ENCODE measurements at regions not wholly inside any gene's neighbourhood (a gene's known extent, or its start where the extent isn't known, plus 50 kb on each side); places are given as distances from the start of the nearest gene placed in this dataset.
"Not testable (repeated sequence)": the region's sequence is repeated elsewhere in the genome, so short reads cannot be mapped to it uniquely, and the experiment has no call there.

DNA sequence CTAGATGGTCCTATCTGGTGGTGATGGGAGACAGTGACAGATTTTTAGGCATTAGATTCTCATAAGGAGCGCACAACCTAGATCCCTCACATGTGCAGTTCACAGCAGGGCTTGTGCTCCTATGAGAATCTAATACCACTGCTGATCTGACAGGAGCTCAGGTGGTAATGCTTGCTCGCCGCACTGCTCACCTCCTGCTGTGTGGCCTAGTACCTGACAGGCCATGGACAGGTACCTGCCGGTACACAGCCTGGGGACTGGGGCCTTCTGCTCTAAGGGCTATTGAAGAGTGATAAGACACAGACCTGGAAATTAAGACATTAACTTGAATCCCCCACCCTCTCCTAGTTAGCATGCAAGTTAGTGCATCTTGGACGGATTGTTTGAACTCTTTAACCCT, 64.4 kb downstream of the KLRB1 start:
- DNase-seq, result not testable (repeated sequence)

- not testable (repeated sequence) for DNase-seq
Observed at GRCh38 chr12:9542827-9543226, 64.9 kb downstream of the KLRB1 start.

GRCh38 chr12:9515925-9516324, 91.8 kb downstream of the KLRB1 start:
- not testable (repeated sequence) for DNase-seq

DNA sequence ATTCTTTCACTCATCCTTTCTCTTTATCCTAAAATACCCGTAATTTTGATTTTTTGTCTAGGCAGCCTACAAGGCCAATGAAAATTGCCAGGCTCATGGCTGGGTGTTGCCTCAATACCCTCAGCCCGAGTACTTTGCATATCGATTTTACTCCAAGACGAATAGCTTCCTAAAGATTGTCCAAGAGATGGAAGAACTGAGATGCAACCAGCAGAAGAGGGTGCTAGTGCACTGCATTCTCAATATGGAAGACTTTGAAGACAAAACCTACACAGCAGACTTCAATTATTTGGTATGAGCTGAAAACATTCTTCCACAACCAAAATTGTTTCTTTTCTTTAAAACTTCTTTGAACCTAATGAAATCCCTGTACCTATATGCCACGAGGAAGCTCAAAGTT, 95.0 kb downstream of the KLRB1 start:
- not testable (repeated sequence) for DNase-seq

DNA sequence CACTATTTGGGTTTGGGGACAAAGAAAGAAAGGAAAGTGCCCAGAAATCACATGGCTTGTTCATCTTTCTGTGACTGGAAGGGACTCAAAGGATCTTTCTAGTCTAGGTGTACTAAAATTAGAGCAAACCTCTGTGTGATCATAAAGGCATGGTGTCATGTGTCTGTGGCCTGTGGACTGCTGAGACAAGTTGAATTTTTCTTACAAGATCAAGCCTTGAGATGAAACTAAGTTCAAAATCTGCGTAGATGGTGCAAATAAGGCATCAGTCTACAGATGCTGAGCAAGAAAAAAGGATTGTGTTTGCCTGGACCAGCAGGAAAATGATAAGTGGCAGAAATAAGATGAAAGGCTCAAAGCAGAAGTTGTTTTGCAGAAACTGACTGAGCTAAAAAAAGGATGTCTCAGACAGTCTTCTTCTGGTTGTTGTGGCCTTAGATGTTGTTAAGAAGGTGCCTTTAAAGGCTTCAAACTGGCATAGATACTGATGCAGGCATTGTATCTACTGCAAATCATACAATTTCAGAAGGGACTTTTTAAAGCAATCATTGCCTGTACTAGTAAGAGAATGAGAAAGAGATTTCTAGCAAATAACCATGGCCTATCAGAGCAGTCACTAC, 97.2 kb downstream of the KLRB1 start:
- not testable (repeated sequence) for DNase-seq

DNA sequence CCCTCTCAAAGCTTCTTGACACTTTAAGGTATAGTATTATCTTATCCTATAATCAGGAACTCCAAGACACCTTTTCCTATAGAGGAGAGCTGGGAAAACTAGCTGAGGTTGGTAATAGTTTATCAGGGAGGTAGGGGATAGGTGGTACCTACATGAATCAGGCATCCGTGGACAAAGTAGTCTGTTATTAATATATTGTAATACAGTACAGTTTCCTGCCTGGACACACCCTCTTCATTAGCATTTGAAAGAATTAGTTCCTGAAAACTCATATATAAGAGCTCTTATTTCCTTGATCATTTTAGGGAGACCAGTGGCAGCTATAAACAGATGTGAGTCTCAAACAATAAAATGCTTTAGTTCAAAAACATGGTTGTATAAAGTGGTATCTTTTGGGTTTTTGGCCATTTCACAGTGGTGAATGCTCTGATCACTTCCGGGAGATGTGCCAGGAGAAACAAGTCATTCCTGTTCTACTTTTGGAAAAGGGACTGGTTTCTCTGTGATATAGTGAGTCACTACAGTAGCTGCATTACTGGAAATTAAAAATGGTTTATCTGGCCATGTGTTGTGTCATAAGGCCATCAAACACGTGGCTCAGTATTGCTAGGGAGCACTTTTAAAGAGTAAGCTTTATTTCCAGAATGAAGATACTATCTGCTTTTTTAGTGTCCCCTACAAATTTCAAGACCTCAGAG, 98.1 kb downstream of the KLRB1 start:
- no peak for DNase-seq

DNA sequence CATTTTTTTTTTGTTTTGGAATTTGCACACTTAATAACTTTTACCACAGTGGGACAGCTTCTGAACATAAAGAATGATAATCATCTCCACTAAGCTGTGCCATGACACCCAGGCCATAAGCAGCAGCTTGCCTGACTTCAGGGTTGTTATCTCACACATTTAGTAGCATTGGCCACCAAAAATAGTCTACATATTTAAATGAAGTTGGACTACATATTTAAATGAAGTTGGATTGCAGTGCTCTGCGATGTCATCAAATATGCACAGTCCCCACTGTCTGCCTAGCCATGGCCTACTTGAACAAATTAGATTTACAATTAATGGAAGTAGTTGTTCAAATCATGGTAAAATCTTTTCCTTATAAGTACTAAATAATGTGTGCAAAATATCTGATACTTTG, 101.0 kb downstream of the KLRB1 start:
- DNase-seq, result no peak

DNA sequence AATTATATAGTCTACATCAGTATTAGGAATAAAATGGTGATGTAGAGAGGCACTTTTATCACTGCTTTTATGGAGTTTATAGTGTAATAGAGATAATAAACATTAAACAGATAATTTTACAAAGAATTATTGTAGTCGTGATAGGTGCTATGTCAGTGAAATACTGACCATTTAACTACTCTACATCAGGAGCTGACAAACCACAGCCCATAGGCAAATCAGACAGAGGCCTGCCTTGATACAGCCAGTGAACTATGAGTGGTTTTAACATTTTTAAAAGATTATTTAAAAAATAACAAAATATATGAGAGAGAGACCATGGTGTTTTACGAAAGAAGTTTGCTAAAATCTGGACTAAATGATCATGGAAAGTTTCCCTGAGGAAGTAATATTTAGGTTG, 104.3 kb downstream of the KLRB1 start:
- not testable (repeated sequence) for DNase-seq

DNA sequence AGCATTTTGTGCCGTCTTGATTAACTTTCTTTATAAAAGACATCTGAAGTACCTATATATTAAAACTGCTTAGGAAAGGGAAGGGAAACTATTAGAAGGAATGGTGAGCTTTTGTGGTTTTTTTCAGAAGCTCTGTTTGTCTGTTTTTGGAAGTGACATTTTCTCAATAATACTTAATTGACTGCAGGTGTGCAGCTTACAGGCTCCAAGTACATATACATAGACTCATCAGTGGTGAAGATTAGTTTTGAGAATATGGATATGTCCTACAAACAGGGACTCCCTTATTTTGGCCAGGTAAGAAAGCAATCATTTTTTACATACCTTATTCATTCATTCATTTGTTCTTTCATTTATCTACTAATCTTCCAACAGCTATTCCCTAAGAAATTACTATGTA, 104.9 kb downstream of the KLRB1 start:
- DNase-seq, result not testable (repeated sequence)

DNA sequence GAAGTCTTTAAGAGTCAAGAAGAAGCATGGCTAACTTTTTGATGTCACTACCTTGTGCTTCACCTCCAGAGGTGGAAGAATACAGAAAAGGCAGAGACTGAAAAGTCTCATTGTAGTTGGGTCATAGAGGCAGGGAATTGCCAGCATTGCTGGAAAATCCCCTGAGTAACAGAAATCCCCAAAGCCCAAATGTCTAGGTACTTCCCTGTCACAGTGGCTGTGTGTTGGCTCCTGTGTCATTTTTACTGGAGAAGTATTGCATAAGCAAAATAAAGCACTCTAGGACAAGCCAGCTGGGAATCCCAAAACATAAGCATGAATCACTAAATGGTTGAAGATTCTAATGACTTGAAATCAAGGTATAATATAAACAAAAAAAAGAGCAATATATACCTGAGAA, 114.4 kb downstream of the KLRB1 start:
- DNase-seq, result not testable (repeated sequence)

GRCh38 chr12:9481289-9481688, 126.4 kb downstream of the KLRB1 start:
- not testable (repeated sequence) for DNase-seq

- not testable (repeated sequence) for DNase-seq
Observed at GRCh38 chr12:9474197-9474596, 133.5 kb downstream of the KLRB1 start.

DNA sequence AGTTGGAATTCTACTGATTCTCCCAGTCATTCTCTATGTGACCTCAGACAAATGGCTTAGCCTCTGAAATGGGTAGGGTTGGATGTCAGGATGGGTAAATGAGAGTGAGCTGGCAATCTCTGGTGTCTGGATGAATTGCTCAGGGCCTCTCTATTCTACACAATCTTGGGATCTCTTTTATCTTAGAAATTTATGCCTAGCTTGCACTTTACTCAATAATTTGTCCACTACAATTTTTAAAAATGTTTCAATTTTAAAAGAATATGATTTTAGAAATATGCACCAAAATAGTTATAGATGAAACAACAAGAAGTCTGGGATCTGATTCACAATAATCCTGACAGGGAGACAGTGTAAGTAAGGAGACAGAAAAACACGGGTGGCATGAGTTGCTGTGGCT, 134.1 kb downstream of the KLRB1 start:
- not testable (repeated sequence) for DNase-seq

DNA sequence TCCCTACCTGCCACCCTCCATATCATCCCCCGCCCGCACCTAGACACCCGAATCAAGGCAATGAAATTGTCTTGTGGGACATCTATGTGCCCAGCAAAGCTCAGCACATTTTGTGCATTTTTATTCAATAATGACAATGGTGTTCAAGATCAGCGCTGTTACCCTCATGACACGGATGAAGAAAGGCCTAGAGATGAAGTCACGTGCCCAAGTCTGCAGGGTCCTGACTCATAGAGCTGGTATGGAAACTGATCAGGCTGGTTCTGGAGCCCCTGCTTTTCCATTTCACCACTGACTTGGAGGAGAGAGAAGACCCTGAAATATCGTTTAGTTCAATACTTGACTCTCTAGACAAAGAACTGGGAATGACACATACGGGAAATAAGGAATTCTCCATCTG, 136.2 kb downstream of the KLRB1 start:
- not testable (repeated sequence) for DNase-seq

DNA sequence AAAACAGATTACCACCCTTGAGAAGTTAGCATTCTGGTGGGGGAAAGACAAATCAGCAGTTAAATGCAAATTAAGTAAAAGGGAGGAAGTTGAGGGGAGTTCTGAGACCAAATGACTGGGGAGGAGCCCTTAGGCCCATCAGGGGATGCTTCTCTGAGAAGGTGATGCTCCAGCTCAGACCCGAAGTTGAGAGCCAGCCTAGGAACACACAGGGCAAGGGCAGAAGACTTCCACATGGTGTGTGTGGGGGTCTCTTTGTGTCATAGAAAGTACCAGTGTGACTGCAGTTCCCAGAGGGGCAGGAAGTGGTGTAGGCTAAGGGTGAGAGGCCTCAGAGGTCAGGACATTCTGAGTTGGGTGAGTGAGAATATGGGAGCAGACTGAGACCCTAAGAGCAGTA, 137.3 kb downstream of the KLRB1 start:
- DNase-seq, result not testable (repeated sequence)

DNA sequence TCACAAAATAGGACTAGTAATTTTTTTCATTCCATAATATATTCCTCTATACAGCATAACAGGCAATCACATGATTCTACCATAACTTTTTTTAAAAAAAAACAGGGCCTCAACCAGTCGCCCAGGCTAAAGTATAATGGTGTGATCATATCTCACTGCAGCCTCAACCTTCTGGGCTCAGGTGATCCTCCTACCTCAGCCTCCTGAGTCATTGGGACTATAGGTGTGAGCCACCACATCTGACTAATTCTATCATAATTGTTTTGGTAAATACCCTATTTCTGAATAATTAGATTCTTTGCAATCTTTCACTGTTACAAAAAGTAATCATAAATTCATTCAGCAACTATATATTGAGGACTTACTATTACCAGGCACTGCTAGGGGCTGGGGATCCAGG, 137.8 kb downstream of the KLRB1 start:
- not testable (repeated sequence) for DNase-seq

GRCh38 chr12:9469463-9469862, 138.3 kb downstream of the KLRB1 start:
- DNase-seq, result not testable (repeated sequence)

DNA sequence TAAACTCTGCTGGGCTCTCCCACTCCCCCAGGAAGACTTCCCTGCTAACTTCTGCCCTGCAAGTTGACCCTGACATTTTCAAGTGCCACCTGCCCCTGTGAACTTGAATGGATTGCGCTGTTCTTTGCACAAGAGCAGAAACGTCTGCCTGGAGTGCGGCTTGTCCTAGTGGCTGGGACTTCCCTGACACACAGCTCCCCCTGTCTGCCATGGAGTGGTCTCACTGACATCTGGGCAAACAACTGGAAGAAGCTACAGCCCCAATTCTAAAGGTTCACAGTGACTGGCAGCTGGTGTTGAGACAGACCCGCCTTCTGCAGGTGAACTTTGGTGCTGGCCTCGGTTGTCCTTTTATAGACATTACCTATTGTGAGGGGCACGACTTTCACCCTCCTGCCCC, 138.7 kb downstream of the KLRB1 start:
- not testable (repeated sequence) for DNase-seq

DNA sequence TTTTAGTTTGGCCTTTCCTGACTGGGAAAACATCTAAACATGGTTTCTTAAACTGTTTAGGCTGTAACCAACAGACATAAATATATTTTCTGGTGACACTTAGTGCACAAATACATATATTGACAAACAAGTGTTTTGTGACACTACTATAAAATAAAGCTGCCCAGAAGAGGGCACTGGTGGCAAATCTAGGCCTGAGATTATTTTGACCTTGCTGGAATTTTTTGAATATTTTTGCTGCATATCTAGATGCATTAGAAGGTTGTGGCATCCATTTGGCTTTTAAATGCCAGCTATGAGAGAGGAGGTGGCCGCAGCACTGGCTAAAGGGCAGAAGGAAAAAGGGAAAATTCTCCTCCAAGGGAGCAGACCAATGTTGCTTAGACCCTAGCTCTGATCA, 139.6 kb downstream of the KLRB1 start:
- not testable (repeated sequence) for DNase-seq

- no peak for DNase-seq
Observed at GRCh38 chr12:9464408-9464807, 143.3 kb downstream of the KLRB1 start.

DNA sequence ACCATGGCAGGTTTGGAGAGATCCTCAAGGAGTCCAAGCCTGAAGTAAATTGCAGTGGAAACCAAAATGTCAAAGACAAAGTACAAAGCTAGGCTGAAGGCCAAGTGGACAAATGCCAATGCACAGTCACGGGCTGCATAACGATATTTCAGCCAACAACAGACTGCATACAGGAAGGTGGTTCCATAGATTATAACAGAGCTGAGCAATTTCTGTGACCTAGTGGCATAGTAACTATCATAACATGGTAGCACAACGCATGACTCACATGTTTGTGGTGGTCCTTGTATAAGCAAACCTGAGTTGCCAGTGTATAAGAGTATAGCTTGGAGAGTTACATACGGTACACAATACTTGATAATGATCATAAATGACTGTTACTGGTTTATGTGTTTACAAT, 152.2 kb downstream of the KLRB1 start:
- not testable (repeated sequence) for DNase-seq

DNA sequence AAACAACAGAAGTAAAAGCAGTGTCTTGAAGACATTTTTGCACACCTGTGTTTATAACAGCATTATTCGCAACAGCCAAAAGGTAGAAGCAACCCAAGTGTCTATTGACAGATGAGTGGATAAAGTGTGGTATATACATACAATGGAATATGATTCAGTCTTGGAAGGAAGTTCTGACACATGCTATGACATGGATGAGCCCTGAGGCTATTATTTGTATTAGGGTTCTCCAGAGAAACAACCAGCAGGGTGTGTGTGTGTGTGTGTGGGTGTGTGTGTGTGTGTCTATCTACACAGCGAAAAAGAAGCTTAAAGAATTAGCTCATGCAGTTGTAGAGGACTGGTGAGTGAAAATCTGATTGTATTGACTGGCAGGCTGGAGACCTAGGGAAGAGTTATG, 153.7 kb downstream of the KLRB1 start:
- not testable (repeated sequence) for DNase-seq

DNA sequence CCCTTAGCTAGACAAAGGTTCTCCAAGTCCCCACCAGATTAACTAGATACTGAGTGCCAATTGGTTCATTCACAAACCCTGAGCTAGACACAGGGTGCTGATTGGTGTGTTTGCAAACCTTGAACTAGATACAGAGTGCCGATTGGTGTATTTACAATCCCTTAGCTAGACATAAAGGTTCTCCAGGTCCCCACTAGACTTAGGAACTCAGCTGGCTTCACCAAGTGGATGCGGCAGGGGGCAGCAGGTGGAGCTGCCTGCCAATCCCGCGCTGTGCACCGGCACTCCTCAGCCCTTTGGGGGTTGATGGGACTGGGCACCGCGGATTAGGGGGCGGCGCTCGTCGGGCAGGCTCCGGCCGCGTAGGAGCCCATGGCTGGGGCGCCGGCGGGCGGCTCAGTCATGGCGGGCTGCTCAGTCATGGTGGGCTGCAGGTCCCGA, 157.6 kb downstream of the KLRB1 start:
- not testable (repeated sequence) for DNase-seq

DNA sequence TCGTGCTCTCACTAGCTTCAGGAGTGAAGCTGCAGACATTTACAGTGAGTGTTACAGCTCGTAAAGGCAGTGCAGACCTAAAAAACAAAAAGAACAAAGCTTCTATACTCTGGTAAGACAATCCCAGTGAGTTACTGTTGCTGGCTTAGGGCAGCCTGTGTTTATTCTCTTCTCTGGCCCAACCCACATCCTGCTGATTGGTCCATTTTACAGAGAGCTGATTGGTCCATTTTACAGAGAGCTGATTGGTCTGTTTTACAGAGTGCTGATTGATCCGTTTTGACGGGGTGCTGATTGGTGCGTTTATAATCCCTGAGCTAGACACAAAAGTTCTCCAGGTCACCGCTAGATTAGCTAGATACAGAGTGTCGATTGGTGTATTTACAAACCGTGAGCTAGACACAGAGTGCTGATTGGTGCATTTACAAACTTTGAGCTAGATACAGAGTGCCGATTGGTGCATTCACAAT, 158.0 kb downstream of the KLRB1 start:
- not testable (repeated sequence) for DNase-seq

Measured in NCI-H2029 treated with DMSO at 0.1 percent for 48 hours (cell line).